Stimulated activated CD4-positive, alpha-beta T cell treated with anti-CD3 and anti-CD28 coated beads, Interleukin-4, amount 100 ng/mL, for 4 hours (primary cell): ENCODE measurements at regions not wholly inside any gene's neighbourhood (a gene's known extent, or its start where the extent isn't known, plus 50 kb on each side); places are given as distances from the start of the nearest gene placed in this dataset.

Experiments used
- DNase-seq, 2 experiments: peaks; one replicate each; pipeline ENCODE4 v3.0.0-alpha.2; 2020

DNA sequence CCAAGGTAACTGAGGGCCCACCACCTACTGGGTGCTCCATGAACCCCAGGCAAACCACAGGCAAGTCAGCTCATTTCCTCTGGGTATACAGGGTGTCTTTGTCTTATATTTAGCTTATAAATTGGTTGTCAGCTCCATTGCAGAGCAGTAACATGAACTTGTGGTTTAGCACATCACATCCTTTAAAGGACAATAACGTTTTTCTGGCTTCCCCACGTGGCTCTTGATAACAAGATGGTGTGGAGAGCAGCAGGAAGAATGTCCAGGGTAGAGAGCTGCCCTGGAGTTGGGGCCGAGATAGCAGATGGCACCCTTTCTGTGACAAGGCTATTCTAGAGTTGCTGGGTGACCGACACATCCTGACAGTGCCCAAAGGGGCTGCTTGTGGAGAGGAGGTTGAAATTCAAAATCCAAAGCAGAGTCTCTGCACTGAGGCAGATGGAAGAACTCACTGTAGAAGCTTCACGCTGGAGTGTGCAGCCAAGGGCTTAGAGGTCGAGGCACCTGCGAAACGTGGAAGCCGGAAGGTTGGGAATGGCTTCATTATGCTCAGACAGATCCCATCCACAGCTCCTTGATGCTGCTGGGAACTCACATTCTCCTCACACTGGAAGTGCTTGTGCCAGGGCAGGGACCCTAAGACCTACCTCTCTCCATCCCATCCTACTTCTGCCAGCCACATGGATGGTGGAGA is 133.0 kb upstream of the FRY start:
- no peak for DNase-seq

DNA sequence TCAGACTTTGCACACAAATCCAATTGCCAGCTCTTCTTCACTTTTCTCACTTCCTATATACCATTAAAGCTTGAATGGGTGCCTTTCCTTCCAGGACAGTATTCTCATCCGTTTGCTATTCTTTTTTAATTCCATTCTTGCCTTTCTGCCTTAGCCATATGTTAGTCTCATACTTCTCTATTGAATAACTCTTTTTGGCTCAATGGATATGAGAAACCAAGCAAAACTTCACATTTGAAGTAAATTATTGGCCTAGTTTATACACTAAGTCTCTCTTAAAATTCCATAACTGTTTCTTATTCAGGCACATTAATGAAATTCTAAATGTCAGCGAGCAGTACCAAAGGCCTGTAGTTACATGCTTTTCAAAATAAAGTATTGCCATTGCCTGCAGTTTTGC is 129.6 kb upstream of the FRY start:
- no peak for DNase-seq

- DNase-seq, result no peak
Measured at GRCh38 chr13:31903111-31903815, 128.3 kb upstream of the FRY start.

GRCh38 chr13:31904941-31905824 is 126.4 kb upstream of the FRY start:
- no peak for DNase-seq

DNA sequence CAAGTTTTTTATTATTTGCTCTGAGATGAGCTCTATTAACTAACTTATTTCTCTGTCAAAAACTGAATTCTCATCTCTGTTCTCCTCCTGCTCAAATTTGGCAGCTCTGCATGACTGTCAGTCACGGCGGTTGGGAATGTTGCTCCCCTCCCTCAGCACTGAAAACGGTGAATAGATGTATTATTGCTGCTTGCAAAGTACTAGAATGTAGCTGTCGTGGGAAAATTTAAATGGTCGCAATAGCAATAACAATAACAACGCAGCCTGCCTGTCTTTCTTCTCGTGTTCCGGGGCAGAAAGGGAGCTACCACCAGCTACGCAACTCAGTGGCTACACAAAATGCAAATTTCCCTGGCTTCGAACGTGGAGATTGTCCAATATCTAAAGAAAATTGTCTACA is 125.6 kb upstream of the FRY start:
- no peak for DNase-seq

DNA sequence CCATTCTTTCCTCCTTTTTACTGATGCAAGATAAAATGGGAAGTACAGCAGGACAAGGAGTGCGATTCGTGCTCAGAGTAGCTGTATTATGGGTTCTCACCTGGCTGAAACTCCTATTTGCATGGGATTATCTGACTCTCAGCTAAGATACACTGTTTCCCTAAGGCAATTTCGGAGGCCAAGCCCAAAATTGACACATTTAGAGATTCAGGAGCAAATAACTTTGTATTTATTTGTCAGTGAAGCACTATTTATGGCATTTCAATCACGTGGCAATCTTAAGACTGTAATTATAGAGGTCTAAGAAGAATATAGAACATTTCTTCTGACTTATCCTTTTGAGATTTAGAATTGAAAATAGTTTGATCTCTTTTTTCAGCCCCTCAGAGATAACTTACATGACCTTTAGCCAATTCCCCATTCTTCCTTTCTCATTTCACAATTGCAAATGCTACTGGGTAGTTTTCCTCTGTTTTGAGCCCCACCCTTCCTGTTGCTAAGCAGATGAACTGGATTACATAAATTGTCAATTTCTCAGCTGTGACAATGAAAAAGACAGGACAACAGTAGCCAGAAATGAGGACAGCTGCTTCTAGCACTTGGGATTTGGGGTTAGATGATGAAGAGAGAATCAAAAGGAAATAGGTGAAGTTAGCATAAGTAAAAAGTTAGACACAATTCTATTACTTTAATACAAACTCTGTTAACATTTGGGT is 122.7 kb upstream of the FRY start:
- DNase-seq, result no peak

DNA sequence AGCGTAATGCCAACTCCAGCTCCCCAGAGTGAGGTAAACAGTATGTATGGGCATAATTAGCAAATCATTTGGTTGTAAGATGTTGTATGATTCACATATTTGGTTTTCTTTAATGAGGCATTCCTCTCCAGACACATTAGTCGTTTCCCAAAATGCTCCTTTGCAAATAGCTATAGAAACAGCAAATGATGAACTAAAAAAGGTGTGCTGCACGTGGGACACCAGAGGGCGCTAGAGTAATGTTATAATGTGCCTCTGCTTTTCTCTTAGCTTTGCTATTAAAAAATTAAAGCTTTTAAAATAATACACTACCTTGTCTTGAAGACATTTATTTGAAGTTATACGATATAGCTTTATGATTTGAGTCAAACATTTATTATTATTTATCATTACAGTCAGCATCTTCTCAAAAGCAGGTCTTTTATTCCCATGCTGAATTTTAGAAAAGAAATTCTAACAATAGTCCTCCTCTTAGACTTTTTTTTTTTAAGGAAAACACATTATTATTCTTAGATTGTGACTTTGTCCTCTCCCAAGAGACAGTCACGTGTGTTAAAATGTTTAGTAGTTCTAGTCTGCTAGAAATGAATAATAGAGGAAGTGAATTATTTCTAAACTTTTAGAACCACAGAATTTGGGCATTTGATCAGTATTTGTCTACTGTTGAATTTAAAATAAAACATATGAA is 121.6 kb upstream of the FRY start:
- peak; percentile 10 to 32 for DNase-seq

- no peak for DNase-seq
Measured at GRCh38 chr13:31910633-31911032, 120.9 kb upstream of the FRY start.

- DNase-seq, result no peak
Measured at GRCh38 chr13:31912647-31913401, 118.8 kb upstream of the FRY start.

DNA sequence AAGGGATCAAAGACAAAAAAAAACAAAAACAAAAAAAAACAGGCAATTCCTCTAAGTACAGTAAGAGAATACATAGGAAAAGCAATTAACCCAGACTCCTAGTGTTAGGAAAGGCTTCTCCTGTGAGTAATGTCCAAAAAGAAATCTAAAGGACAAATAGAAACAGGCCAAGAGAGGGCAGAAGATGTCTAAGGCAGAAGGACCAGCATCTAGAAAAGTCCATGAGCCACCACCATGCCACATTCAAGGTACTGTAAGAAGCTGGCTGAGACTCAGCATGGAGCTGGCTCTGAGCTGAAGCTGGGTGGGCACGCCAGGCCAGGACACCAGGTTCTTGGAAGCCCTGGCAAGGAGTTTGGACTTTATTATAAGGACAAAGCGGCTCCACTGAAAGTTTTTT is 118.1 kb upstream of the FRY start:
- DNase-seq, result no peak

- no peak for DNase-seq
Measured at GRCh38 chr13:31914843-31915242, 116.7 kb upstream of the FRY start.

DNA sequence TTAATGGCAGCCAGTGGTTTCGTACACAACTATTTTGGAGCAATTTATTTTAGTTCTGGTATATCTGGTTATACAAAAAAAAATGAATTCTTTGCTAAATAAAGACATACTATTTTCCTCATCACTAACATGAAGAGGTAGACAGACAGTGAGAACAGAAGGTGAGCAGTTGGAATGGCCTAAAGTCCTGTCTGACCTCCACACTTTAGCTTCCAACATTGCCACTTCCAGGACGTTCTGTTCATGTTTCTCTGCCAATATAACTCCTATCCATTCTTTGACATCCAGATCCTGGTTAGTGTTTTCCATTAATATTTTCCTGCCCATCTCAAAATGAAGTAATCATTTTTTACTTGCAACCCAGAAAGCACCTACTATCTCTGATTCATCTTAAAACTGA is 112.9 kb upstream of the FRY start:
- no peak for DNase-seq

DNA sequence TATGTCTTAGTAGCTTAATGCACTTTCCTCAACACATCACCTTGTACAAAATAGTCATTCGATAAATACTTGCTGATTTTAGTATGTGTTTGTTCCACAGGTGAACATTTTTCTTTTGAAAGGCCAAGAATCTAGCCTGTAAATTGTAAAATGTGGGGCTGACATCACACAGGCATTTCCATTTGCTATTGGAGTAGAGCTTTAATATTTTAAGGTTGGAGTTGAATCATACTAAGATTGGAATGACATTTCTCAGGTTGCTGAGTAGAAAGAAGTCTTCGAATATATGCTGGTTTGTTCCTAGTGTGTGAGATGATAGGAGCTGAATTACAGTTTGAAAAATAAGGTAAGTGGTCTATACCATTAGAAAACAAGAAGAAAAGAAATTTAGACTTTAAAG is 112.3 kb upstream of the FRY start:
- no peak for DNase-seq

DNA sequence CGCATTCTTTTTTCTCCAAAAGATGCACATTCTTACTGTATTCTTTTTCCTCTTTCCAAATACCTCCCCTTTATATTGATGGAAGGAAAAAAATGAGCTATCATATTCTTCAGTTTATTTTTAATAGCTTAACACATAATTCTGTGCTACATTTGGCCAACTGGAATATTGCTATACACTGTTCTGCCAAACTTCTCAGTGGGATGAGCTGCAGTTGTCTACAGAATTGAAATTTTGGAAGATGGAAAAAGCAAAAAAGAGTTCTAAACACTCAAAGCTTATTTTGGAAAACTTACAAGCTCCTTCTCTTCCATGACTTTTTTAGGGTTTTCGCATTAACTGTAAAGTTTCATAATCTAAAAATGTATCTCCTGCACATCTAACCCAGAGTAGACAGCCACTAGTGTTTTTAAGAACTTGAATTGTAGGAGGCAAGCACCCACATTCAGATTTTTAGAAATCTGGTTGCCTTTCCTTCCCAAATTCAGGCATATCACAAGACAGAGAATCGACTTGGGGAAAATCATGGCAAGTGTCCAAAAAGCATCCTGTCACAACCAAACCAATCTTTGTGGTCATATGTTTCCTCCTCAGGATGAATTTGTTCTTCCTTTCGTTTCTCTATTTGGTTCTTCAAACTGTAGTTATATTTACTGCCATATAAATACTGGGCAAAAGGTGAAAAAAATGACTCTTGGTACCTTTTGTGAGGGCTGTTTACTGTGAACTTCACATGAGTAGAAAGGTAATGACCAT is 111.4 kb upstream of the FRY start:
- DNase-seq, result no peak

GRCh38 chr13:31920727-31921100 is 110.9 kb upstream of the FRY start:
- DNase-seq, result no peak

- DNase-seq, result no peak
Measured at GRCh38 chr13:31922724-31923123, 108.8 kb upstream of the FRY start.

GRCh38 chr13:31923134-31923763 is 108.3 kb upstream of the FRY start:
- DNase-seq, result no peak

DNA sequence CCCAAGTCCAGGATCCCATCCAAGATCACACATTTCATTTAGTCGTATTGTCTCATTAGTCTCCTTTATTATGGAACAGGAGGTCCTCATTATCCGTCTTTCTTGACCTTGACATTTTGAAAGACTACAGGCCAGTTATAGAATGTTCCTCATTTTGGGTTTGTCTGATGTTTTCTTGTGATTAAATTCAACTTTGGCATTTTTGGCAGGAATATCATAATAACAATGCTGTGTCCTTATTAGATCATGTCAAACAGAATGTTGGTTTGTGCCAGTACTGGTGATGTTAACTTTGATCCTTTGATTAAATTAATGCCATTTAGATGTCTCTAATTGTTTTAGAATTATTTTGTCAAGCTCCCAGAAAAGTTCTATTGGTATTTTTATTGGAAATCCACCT is 106.5 kb upstream of the FRY start:
- no peak for DNase-seq

DNA sequence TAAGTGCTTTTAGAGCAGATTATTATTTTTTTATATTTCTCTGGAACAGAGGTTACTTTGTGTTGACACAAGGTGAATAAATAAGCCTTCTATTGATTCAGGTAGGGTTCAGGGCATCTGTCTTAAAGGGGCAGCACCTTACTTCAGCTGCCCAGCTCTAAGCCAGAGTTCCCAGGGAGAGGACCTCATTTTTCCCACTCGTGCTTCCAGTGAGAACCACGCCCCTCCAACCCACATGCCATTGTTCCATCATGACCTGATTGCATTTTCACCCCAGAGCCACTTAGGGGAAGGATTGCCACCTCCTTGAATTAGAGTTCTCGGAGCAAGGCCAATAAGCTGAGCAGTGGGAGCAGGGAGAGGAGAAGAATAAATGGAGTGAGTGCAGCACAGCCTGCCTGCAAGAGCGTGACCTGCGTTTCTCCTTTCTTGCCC is 104.3 kb upstream of the FRY start:
- no peak for DNase-seq

DNA sequence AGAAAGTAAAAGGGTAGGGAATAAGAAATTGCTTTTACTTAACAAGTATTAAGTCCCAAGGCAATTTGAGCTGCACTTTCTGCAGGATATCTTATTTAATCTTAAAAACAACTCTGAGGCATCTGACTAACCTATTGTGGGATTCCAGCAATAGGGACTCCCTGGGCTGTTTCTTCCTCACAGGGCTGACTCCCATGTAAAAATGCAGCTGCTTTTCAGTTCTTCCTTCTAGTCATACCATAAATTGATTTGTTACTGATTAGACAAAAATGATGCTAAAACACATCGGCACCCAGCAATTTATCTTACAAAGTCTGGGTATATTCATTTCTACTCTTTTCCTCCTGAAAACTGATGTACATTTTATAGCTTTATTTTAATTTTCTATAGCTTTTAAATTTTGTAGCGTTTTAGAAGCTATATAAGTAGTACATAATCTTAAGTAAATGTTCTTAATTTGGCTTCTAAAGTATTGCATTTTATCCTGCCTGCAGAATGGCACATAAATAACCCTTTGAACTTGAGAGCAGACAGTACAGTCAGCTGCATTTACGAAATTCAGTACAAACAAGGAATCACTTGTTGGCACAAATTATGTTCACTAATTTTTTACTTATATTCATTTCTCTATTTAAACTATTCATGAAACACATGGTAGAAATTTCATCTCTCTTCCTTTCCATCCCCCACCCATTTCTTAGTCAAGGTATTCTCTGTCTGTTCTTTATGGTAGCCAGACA is 102.4 kb upstream of the FRY start:
- DNase-seq, result no peak
